GM11168 (cell line): ENCODE measurements at regions not wholly inside any gene's neighbourhood (a gene's known extent, or its start where the extent isn't known, plus 50 kb on each side); places are given as distances from the start of the nearest gene placed in this dataset.
"Not testable (repeated sequence)": the region's sequence is repeated elsewhere in the genome, so short reads cannot be mapped to it uniquely, and the experiment has no call there.

ENCODE experiments used
- in situ Hi-C: fragments of 300-500 bp; cut with MboI; formaldehyde crosslinking; loops from one replicate; pipeline ENCODE4 v1.12.0; 2022; ENCODE audit warnings: low sequenced_read_pairs; ENCODE audit not compliant: unreplicated experiment

DNA sequence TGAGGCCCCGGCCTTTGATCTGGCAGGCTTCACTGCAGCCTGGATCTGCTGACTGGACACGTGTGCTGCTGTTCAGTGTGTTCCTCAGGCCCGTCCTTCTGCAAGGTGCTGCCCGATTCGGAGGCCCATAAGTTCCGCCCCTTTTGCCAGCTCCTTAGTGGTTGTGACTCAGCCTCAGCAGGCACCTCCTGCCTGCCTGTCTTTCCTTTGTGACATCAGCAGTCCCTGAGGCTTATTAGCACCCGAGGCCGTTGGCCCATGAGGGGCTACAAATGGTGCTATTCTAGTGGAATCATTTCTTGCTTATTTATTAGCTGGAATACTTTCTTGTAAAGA lies 75.4 kb upstream of the FAN1 start:
- in situ Hi-C loops = not testable (repeated sequence)

DNA sequence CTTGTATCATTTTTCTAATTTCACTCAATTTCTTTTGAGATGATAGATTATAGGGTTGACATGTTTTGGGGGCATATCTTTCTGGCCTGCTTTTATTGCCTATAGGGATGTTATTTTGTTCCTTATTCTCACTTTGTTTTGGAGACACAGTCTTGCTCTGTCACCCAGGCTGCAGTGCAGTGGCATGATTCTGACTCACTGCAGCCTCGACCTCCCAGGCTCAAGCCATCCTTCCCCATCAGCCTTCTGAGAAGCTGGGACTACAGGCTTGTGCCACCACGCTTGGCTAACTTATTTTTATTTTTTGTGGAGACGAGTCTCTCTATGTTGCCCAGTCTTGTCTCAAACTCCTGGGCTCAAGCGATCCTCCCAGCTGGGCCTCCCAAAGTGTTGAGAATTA lies 72.8 kb upstream of the FAN1 start:
- in situ Hi-C loops = no loop called here

DNA sequence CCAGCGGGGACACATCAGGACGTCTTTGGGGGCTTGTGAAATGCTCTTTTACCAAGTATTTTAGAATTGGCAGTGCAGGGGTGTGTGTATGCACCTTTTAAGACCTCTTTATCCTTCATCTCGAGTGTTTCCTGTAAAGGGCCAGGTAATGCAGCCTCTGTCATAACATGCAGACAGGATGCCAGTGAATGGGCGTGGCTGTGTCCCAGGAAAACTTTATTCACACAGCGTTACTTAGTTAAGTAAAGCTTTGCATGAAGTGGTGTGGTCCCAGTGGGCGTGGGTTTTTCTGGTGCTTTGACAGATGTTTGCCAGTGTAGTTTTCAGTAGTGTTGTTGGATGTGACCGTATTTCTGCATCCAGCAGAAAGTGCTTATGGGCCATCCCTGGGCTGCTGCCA lies 70.3 kb upstream of the FAN1 start:
- in situ Hi-C loops = not testable (repeated sequence)

DNA sequence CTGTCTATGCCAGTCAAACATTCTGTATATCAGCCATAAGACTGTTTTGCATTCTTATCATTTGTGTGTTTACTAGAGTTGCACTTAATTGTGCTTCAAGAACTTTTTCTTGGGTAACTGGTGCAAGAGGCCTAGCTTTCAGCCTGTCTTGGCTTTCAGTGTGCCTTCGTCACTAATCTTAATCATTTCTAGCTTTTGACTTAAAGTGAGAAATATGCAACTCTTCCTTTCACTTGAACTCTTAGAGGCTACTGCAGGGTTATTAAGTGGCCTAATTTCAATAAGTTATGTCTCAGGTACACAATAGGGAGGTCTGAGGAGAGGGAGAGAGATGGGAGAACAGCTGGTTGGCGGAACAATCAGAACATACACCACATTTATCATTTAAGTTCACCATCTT lies 62.1 kb upstream of the FAN1 start:
- in situ Hi-C loops = not testable (repeated sequence)

DNA sequence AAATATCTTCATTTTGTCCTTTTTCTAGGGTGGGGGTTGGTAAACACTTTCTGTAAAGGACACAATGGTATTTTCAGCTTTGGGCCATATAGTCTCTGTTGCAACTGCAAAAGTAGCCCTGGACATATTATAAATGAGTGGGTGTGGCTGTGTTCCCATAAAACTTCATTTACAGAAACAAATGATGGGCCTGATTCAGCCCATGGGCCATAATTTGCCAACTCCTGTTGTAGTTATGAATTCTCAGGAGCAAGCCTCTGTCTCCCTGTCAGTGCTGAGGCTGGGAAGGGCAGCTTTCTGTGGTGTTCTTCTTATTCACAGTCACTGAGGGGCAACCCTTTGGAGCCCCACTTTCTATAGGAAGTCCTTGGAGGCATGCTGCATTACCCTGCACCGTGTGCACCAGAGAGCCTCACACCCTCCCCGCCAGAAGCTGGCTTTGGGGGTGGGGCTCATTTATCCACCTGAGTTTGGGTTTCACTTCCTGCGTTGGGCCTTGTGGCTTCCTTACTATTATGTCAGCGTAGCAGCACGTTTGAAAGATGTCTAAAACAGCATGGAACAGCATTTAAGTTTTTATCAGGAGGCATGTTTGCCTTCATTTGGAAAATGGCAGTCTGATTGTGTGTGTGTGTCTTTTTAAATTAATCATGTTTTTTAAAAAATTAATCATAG lies 60.8 kb upstream of the FAN1 start:
- in situ Hi-C loops = not testable (repeated sequence)

DNA sequence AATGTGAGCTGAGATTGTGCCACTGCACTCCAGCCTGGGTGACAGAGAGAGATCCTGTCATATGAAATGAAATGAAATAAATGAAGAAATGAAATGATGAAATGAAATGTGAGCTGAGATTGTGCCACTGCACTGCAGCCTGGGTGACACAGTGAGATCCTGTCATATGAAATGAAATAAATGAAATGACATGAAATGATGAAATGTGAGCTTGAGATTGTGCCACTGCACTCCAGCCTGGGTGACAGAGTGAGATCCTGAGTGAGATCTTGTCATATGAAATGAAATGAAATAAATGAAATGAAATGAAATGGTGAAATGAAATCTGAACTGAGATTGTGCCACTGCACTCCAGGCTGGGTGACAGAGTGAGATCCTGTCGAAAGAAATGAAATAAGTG lies 58.2 kb upstream of the FAN1 start:
- in situ Hi-C loops = not testable (repeated sequence)
